ENCODE measurements at regions not wholly inside any gene's neighbourhood (a gene's known extent, or its start where the extent isn't known, plus 50 kb on each side); places are given as distances from the start of the nearest gene placed in this dataset.

DNA sequence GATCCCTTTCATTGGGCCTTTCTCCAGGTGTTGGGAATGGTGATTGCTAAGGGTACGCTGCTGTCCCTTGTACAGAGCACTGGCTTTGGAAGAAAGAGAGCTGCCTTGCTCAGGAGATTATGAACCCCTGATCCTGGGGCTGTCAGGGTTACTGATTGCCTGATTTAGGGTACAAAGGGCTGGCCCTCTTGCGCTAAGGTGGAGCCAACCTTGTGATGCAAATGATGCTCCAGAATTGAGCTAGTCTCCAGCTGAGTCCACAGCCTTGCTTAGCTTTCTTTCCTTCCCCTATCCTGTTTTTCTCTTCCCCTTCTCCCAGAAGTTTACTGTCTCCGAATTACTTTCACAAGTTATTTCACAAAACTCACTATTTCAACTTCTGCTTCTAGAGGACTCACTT, 334.7 kb downstream of the AMY1C start:
- Histone ChIP-seq H3K27ac (ENCODE audit: low read length) (no peak overlapping the region), H2AFZ (ENCODE audit: low read depth, low read length) (no peak overlapping the region), H3K79me2 (ENCODE audit: low read length) (no peaks in the 10 kb centered on the region), H3K9me3 (ENCODE audit: insufficient read depth, low read length) (no peaks in the 10 kb centered on the region), H4K20me1 (ENCODE audit: insufficient read depth, low read length) (no peaks in the 10 kb centered on the region), H3K4me1 (ENCODE audit: low read length) (peaks cover 32% of the 10 kb centered on the region), H3K9ac (ENCODE audit: low read length) (no peak overlapping the region), H3K36me3 (replicated peaks; ENCODE audit: low read depth, low read length) (no peaks in the 10 kb centered on the region), H3K27me3 (ENCODE audit: low read depth, low read length) (no peaks in the 10 kb centered on the region), H3K4me3 (ENCODE audit: low read length) (no peak overlapping the region), H3K4me2 (ENCODE audit: low read length) (no peak overlapping the region)
- TF ChIP-seq, protein P1, sequence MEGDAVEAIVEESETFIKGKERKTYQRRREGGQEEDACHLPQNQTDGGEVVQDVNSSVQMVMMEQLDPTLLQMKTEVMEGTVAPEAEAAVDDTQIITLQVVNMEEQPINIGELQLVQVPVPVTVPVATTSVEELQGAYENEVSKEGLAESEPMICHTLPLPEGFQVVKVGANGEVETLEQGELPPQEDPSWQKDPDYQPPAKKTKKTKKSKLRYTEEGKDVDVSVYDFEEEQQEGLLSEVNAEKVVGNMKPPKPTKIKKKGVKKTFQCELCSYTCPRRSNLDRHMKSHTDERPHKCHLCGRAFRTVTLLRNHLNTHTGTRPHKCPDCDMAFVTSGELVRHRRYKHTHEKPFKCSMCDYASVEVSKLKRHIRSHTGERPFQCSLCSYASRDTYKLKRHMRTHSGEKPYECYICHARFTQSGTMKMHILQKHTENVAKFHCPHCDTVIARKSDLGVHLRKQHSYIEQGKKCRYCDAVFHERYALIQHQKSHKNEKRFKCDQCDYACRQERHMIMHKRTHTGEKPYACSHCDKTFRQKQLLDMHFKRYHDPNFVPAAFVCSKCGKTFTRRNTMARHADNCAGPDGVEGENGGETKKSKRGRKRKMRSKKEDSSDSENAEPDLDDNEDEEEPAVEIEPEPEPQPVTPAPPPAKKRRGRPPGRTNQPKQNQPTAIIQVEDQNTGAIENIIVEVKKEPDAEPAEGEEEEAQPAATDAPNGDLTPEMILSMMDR (IDR thresholded peaks at IDR 0.05; ENCODE audit: low read depth, low read length), result no peak
- TF ChIP-seq EZH2phosphoT487 (IDR thresholded peaks at IDR 0.05; ENCODE audit: low read depth), result no peak

DNA sequence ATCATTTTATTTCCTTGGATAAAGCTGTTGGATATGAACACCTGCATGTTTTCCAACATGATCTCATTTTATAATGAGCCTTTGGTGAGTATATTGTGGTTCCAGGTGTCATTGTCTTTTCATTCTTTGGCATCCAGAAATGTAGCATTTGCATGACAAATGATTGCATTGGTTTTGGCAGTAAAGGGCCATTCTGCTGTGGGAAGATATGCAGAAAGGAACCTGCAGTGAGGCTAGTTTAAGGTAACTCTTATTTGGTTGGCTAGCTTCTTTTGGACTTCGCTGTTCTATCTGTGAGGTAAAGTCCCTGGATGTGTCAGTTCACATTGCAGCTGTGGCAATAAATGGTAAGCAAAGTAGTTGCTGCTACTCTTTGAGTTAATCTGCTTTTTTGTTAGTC, 343.0 kb downstream of the AMY1C start:
- Histone ChIP-seq H3K27me3 (ENCODE audit: low read depth, low read length) (no peaks in the 10 kb centered on the region), H3K36me3 (replicated peaks; ENCODE audit: low read depth, low read length) (no peaks in the 10 kb centered on the region), H3K79me2 (ENCODE audit: low read length) (no peaks in the 10 kb centered on the region), H3K4me3 (ENCODE audit: low read length) (no peak overlapping the region), H2AFZ (ENCODE audit: low read depth, low read length) (no peak overlapping the region), H3K27ac (ENCODE audit: low read length) (no peak overlapping the region), H4K20me1 (ENCODE audit: insufficient read depth, low read length) (no peaks in the 10 kb centered on the region), H3K4me2 (ENCODE audit: low read length) (no peak overlapping the region), H3K4me1 (ENCODE audit: low read length) (peaks cover 17% of the 10 kb centered on the region), H3K9ac (ENCODE audit: low read length) (no peak overlapping the region), H3K9me3 (ENCODE audit: insufficient read depth, low read length) (no peaks in the 10 kb centered on the region)
- TF ChIP-seq, protein P1 (IDR thresholded peaks at IDR 0.05; ENCODE audit: low read depth, low read length), result no peak
- TF ChIP-seq EZH2phosphoT487 (IDR thresholded peaks at IDR 0.05; ENCODE audit: low read depth), result no peak

DNA sequence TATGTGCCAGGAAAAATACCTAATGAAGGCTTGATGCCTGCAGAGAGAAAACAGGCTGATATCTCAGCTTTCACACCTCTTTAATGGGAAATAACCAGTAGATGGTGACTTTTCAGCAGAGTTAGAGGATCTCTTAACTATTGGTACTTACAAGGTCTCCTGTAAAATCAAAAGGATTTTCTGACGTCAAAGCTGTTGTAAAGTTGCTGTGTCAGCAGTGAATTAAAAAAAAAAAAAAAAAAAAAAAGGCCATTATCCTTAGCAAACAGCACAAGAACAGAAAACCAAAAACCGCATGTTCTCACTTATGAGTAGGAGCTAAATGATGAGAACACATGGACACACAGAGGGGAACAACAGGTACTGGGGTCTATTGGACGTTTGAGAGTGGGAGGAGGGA, 349.1 kb downstream of the AMY1C start:
- no peaks in the 10 kb centered on the region for H4K20me1 ChIP-seq (ENCODE audit: insufficient read depth, low read length)
- no peaks in the 10 kb centered on the region for H3K27me3 ChIP-seq (ENCODE audit: low read depth, low read length)
- no peaks in the 10 kb centered on the region for H3K79me2 ChIP-seq (ENCODE audit: low read length)
- no peak overlapping the region for H3K4me3 ChIP-seq (ENCODE audit: low read length)
- no peak overlapping the region for H3K27ac ChIP-seq (ENCODE audit: low read length)
- no peak overlapping the region for H3K9ac ChIP-seq (ENCODE audit: low read length)
- peaks cover 20% of the 10 kb centered on the region for H3K4me1 ChIP-seq (ENCODE audit: low read length)
- no peak overlapping the region for H3K4me2 ChIP-seq (ENCODE audit: low read length)
- H2AFZ ChIP-seq (ENCODE audit: low read depth, low read length), result no peak overlapping the region
- H3K36me3 ChIP-seq (replicated peaks; ENCODE audit: low read depth, low read length), result no peaks in the 10 kb centered on the region
- TF ChIP-seq, protein P1 (IDR thresholded peaks at IDR 0.05; ENCODE audit: low read depth, low read length), result no peak
- no peak for TF ChIP-seq EZH2phosphoT487 (IDR thresholded peaks at IDR 0.05; ENCODE audit: low read depth)
- no peaks in the 10 kb centered on the region for H3K9me3 ChIP-seq (ENCODE audit: insufficient read depth, low read length)

DNA sequence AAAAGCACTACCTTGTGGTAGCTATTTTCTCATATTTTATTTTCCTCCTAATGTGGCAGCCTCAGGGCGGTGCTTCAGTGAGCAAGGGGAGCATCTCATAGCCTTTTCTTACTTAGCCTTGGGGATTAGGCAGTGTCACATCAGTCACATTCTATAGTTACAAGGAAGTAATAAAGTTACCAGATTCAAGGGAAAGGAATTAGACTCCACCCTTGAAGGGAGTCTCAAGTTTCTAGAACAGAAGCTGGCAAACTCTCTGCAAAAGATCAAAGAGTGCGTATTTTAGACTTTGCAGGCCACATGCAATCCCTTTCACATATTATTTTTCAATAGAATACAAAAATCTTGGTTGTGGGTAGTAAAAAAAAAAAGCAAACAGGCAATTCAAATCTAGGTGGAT, 350.4 kb downstream of the AMY1C start:
- TF ChIP-seq EZH2phosphoT487 (IDR thresholded peaks at IDR 0.05; ENCODE audit: low read depth), result no peak
- TF ChIP-seq, protein P1 (IDR thresholded peaks at IDR 0.05; ENCODE audit: low read depth, low read length), result no peak
- no peak overlapping the region for H3K4me3 ChIP-seq (ENCODE audit: low read length)

More for the DNA sequence above, 350.4 kb downstream of the AMY1C start:
- Histone ChIP-seq H3K9ac (ENCODE audit: low read length) (no peak overlapping the region), H3K27ac (ENCODE audit: low read length) (no peak overlapping the region), H3K9me3 (ENCODE audit: insufficient read depth, low read length) (no peaks in the 10 kb centered on the region), H4K20me1 (ENCODE audit: insufficient read depth, low read length) (no peaks in the 10 kb centered on the region), H3K36me3 (replicated peaks; ENCODE audit: low read depth, low read length) (no peaks in the 10 kb centered on the region), H3K4me2 (ENCODE audit: low read length) (no peak overlapping the region), H3K4me1 (ENCODE audit: low read length) (peaks cover 19% of the 10 kb centered on the region), H2AFZ (ENCODE audit: low read depth, low read length) (no peak overlapping the region), H3K79me2 (ENCODE audit: low read length) (no peaks in the 10 kb centered on the region), H3K27me3 (ENCODE audit: low read depth, low read length) (no peaks in the 10 kb centered on the region)

All from OCI-LY3 (cell line).